K562 (cell line): ENCODE measurements at regions not wholly inside any gene's neighbourhood (a gene's known extent, or its start where the extent isn't known, plus 50 kb on each side); places are given as distances from the start of the nearest gene placed in this dataset.

Experiments
- ATAC-seq: fragments of 200-7000 bp; cut with Tn5 transposase; 3 replicates; pipeline ENCODE4 v1.9.1; 2020; ENCODE audit warnings: moderate library complexity
- BruUV-seq: library from RNA; stranded (reverse); fragments of 400-500 nt; replicated peaks from 2 replicates; lab custom pipeline; 2021; lab: Mats Ljungman, UMichigan
- CTCF ChIA-PET: fragments of 300-600 bp; formaldehyde crosslinking; extraction: SDS; loops from one replicate; lab custom pipeline; 2021; ENCODE audit warnings: low intra/inter-chr PET ratio; lab: Yijun Ruan, JAX
- POLR2A ChIA-PET: fragments of 300-600, 350-650 bp; sonication (Branson Sonifier 250); formaldehyde crosslinking; extraction: SDS; loops from one replicate; lab custom pipeline; 2021; ENCODE audit warnings: antibody characterized with exemption, inconsistent platforms; lab: Yijun Ruan, JAX
- DNase-seq, 4 experiments: peaks; one replicate each; pipeline versions ENCODE4 v3.0.0 to v3.0.0-alpha.2; 2011 to 2018; ENCODE audit warnings: low spot score in 3 of 4, mixed read lengths in 3 of 4; ENCODE audit errors: extremely low read depth in 1 of 4
- FAIRE-seq: peaks from 2 replicates; lab custom pipeline; 2011; peaks lifted over from hg19 to GRCh38; lab: Jason Lieb, UNC
- H2AFZ ChIP-seq: 2 replicates; pipeline ENCODE4 v1.6.0; 2011; ENCODE audit warnings: low read depth, low read length, control low read depth, inconsistent platforms
- H3K27ac ChIP-seq: fragments of 200-600 bp; 3 replicates; pipeline ENCODE4 v1.8.0; 2011; ENCODE audit warnings: low read depth, mild to moderate bottlenecking, control low read depth, inconsistent platforms, low read length, moderate library complexity, mixed read lengths; ENCODE audit errors: extremely low read depth
- H3K27me3 ChIP-seq, 2 experiments: fragments of 300-600 bp in 1 of 2; 2 replicates in 1 of 2; 3 replicates in 1 of 2; pipeline versions ENCODE4 v1.6.0 to v1.8.0; 2011; ENCODE audit warnings: inconsistent platforms in 2 of 2, low read length in 2 of 2, mild to moderate bottlenecking in 1 of 2, mixed read lengths in 1 of 2, moderate library complexity in 1 of 2; ENCODE audit not compliant: control insufficient read depth in 2 of 2, insufficient read depth in 2 of 2
- H3K36me3 ChIP-seq: fragments of 300-600 bp; 3 replicates; pipeline ENCODE4 v1.8.0; 2011; ENCODE audit warnings: mild to moderate bottlenecking, low read length, inconsistent platforms; ENCODE audit not compliant: control insufficient read depth, insufficient read depth
- H3K4me1 ChIP-seq, 2 experiments: fragments of 200-600 bp in 1 of 2; replicated peaks in 1 of 2; 2 replicates in 1 of 2; 3 replicates in 1 of 2; pipeline versions ENCODE4 v1.5.1 to v1.8.0; 2011; ENCODE audit warnings: inconsistent platforms in 2 of 2, low read length in 2 of 2, mild to moderate bottlenecking in 1 of 2, mixed read lengths in 1 of 2, moderate library complexity in 1 of 2; ENCODE audit not compliant: control insufficient read depth in 2 of 2, insufficient read depth in 2 of 2
- H3K4me2 ChIP-seq: 2 replicates; pipeline ENCODE4 v1.6.1; 2011; ENCODE audit warnings: low read length, control low read depth, inconsistent platforms, mixed read lengths; ENCODE audit not compliant: insufficient read depth
- H3K4me3 ChIP-seq: fragments of 200-600 bp; sonication (generic), shearing (Covaris generic); 2 replicates; pipeline ENCODE4 v1.5.1; 2016; ENCODE audit warnings: control low read depth, inconsistent platforms
- H3K79me2 ChIP-seq: fragments of 200-600 bp; 3 replicates; pipeline ENCODE4 v1.8.0; 2011; ENCODE audit warnings: low read length, inconsistent platforms; ENCODE audit not compliant: control insufficient read depth, insufficient read depth
- H3K9ac ChIP-seq, 2 experiments: 2 replicates each; pipeline versions ENCODE4 v1.6.0 to v1.6.1; 2011; ENCODE audit warnings: low read depth in 2 of 2, low read length in 2 of 2, control low read depth in 1 of 2, inconsistent platforms in 1 of 2, mild to moderate bottlenecking in 1 of 2, mixed read lengths in 1 of 2; ENCODE audit not compliant: insufficient read depth in 1 of 2
- H3K9me1 ChIP-seq: one replicate; pipeline ENCODE4 v1.6.0; 2011; ENCODE audit warnings: inconsistent platforms, mild to moderate bottlenecking, low read length, moderate library complexity; ENCODE audit not compliant: control insufficient read depth, insufficient read depth
- H3K9me3 ChIP-seq: replicated peaks from 2 replicates; pipeline ENCODE4 v1.5.1; 2011; ENCODE audit warnings: low read depth, low read length, inconsistent platforms; ENCODE audit not compliant: control insufficient read depth, insufficient read depth
- H4K20me1 ChIP-seq: replicated peaks from 2 replicates; pipeline ENCODE4 v1.6.1; 2011; ENCODE audit warnings: low read length, inconsistent platforms, mixed read lengths; ENCODE audit not compliant: control insufficient read depth, insufficient read depth
- GMEB1 ChIP-seq: fragments of 250-450 bp; sonication (Bioruptor Pico); IDR thresholded peaks from 2 replicates; pipeline ENCODE4 v1.4.0; 2020; ENCODE audit warnings: mild to moderate bottlenecking
- NCOA6 ChIP-seq: fragments of 450-650 bp; IDR thresholded peaks from 2 replicates; pipeline ENCODE4 v1.6.1; 2017; ENCODE audit warnings: mild to moderate bottlenecking
- PKNOX1 ChIP-seq: fragments of 450-650 bp; IDR thresholded peaks from 2 replicates; pipeline ENCODE4 v1.6.1; 2016
- SP2 ChIP-seq: IDR thresholded peaks from 2 replicates; pipeline ENCODE4 v1.6.1; 2011; ENCODE audit warnings: mild to moderate bottlenecking, low read depth, low read length, moderate library complexity; ENCODE audit not compliant: poor library complexity, severe bottlenecking; ENCODE audit errors: extremely low read depth
- WGBS: fragments of 100-300 bp; shearing (Covaris generic); methylation state at CpG from one replicate; pipeline ENCODE4 v1.1.6; 2016; ENCODE audit warnings: low coverage, mixed read lengths; ENCODE audit not compliant: insufficient coverage; ENCODE audit errors: missing lambda C conversion rate; 5-methylcytosine and 5-hydroxymethylcytosine counted together
- in situ Hi-C: fragments of 300-500 bp; cut with MboI; formaldehyde crosslinking; loops from 4 replicates; pipeline ENCODE4 v1.15.0; 2018; ENCODE audit warnings: inconsistent platforms, mixed read lengths
- intact Hi-C: fragments of 100-400 bp; cut with micrococcal nuclease; formaldehyde crosslinking; loops from 2 replicates; pipeline ENCODE4 v1.14.2; 2022

GRCh38 chr6:14929291-14929690, 316.6 kb upstream of the JARID2 start (continued):
- no peak for TF ChIP-seq GMEB1 (CRISPR knock-in tag)
- no peak for TF ChIP-seq SP2

- no peak for TF ChIP-seq NCOA6
- peak; percentile 77 for TF ChIP-seq PKNOX1
- peaks cover 20% of the 10 kb centered on the region in 2 experiments for H3K4me1 ChIP-seq
- no peak overlapping the region for H3K4me2 ChIP-seq
- H3K27me3 ChIP-seq = no peaks in the 10 kb centered on the region
- no peaks in the 10 kb centered on the region for H3K36me3 ChIP-seq
- H3K27ac ChIP-seq = no peak overlapping the region
- no peaks in the 10 kb centered on the region for H3K9me3 ChIP-seq
- no peak overlapping the region for H3K9ac ChIP-seq
- no peaks in the 10 kb centered on the region for H3K79me2 ChIP-seq
- POLR2A ChIA-PET = no interaction called here
- no peak overlapping the region for H2AFZ ChIP-seq
- in situ Hi-C loops (no loop called here), intact Hi-C loops (loop anchor here (5.0 kb wide), 1 partner anchor 692 kb away; no protein-coding TSS in a partner anchor)
- no peak for DNase-seq
- WGBS = 23% methylated on average over 2 of the region's 2 CpGs
- H3K9me1 ChIP-seq = no peaks in the 10 kb centered on the region
- no peak overlapping the region for H3K4me3 ChIP-seq
- ATAC-seq = no peak
- no TSS peak for BruUV-seq
- H4K20me1 ChIP-seq = no peaks in the 10 kb centered on the region
- CTCF ChIA-PET = no interaction called here
- FAIRE-seq = no peak
These were observed 315.4 kb upstream of the JARID2 start for GRCh38 chr6:14930366-14930989.
